Karpas-422 (cell line): ENCODE measurements at regions not wholly inside any gene's neighbourhood (a gene's known extent, or its start where the extent isn't known, plus 50 kb on each side); places are given as distances from the start of the nearest gene placed in this dataset.

Experiments used
- DNase-seq: peaks from one replicate; pipeline ENCODE4 v3.0.0-alpha.2; 2015
- H2AFZ ChIP-seq: fragments of 200-600 bp; sonication (generic); 2 replicates; pipeline ENCODE4 v1.6.1; 2014; ENCODE audit warnings: antibody characterized with exemption, low read length, mixed read lengths
- H3K27ac ChIP-seq: fragments of 200-600 bp; sonication (generic); 2 replicates; pipeline ENCODE4 v1.5.1; 2014; ENCODE audit warnings: mild to moderate bottlenecking, low read length, moderate library complexity
- H3K27me3 ChIP-seq: fragments of 200-600 bp; sonication (generic); 2 replicates; pipeline ENCODE4 v1.6.1; 2014; ENCODE audit warnings: low read length, mixed read lengths
- H3K36me3 ChIP-seq: fragments of 200-600 bp; sonication (generic); 2 replicates; pipeline ENCODE4 v1.6.1; 2014; ENCODE audit warnings: low read length, mixed read lengths; ENCODE audit not compliant: insufficient read depth
- H3K4me1 ChIP-seq: fragments of 200-600 bp; sonication (generic); 2 replicates; pipeline ENCODE4 v1.6.1; 2014; ENCODE audit warnings: mild to moderate bottlenecking, low read length, mixed read lengths
- H3K4me2 ChIP-seq: fragments of 200-600 bp; sonication (generic); 2 replicates; pipeline ENCODE4 v1.6.1; 2014; ENCODE audit warnings: low read length, low read depth, mild to moderate bottlenecking; ENCODE audit not compliant: poor library complexity, severe bottlenecking
- H3K4me3 ChIP-seq: fragments of 200-600 bp; sonication (generic); 2 replicates; pipeline ENCODE4 v1.5.1; 2014; ENCODE audit warnings: mild to moderate bottlenecking, antibody characterized with exemption, low read length, mixed read lengths
- H3K79me2 ChIP-seq: fragments of 200-600 bp; sonication (generic); 2 replicates; pipeline ENCODE4 v1.6.1; 2014; ENCODE audit warnings: mild to moderate bottlenecking, low read length, mixed read lengths
- H3K9ac ChIP-seq: fragments of 200-600 bp; sonication (generic); 2 replicates; pipeline ENCODE4 v1.6.0; 2014; ENCODE audit warnings: low read length
- H3K9me2 ChIP-seq: fragments of 200-600 bp; sonication (generic), shearing (Covaris generic); replicated peaks from 2 replicates; pipeline ENCODE4 v1.6.0; 2014; ENCODE audit warnings: mild to moderate bottlenecking, low read length, moderate library complexity; ENCODE audit not compliant: insufficient read depth
- H3K9me3 ChIP-seq: fragments of 300-700, 200-600 bp; sonication (generic); 2 replicates; pipeline ENCODE4 v1.6.1; 2014; ENCODE audit warnings: low read length, mixed read lengths
- H4K20me1 ChIP-seq: fragments of 200-600 bp; sonication (generic); 2 replicates; pipeline ENCODE4 v1.6.1; 2014; ENCODE audit warnings: mild to moderate bottlenecking, antibody characterized with exemption, low read length, low read depth; ENCODE audit not compliant: insufficient read depth

DNA sequence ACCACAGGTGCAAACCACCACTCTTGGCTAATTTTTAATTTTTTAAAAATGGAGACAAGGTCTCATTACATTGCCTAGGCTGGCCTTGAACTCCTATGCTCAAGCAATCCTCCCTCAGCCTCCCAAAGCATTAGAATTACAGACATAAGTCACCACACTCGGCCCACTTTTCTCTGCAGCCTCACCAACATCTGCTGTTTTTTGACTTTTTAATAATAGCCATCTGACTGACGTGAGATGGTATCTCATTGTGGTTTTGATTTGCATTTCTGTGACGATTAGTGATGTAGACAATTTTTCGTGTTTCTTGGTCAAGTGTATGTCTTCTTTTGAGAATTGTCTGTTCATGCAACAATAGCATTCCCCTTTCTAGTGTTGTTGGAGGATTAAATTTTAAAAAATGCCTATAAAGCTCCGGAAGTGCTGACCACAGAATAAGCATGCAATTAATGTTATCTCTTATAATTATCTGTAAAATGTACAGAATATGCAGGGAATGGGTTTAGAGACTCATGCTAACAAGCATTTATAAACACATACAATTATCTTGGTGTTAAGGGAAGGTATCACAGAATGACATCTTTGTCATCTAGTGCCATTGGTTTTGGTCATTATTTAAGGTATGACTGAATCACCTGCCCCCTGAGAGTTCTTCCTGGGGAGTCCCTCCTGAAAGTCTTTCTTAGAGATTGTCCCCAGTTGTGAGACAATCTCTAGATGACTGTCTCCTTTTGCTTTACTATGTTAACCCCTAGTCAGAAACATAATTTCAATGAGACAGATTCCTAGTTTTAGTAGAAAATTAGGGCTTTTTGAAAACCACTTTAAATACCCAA is 118.5 kb upstream of the SERTM1 start:
- Histone ChIP-seq H3K9me3 (no peaks in the 10 kb centered on the region), H3K27ac (no peak overlapping the region), H3K9me2 (no peaks in the 10 kb centered on the region), H2AFZ (no peak overlapping the region), H3K4me1 (peaks cover 25% of the 10 kb centered on the region), H3K4me3 (no peak overlapping the region), H3K36me3 (no peaks in the 10 kb centered on the region), H3K79me2 (no peaks in the 10 kb centered on the region), H4K20me1 (no peaks in the 10 kb centered on the region), H3K4me2 (no peak overlapping the region), H3K9ac (no peak overlapping the region), H3K27me3 (peaks cover 5% of the 10 kb centered on the region; the same call in 1 of the 2 replicates)
- DNase-seq = no peak

DNA sequence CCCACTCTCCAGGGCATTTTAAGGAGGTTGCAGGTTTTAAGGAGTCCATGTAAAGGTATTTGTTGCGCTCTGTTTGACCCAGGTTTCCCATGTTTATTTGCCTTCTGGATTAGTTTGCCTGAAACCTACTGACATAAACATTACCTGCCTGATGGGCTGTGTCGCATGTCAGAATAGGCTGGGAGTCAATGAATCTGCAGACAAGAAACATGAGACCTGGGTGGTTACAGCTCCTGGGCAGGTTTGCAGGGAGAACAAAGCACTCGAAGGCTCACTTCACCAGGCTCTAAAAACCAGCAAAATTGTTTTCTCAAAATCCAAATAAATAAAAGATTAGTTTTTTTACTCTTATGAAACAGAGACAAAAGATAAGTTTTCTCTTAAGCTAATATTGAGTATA is 114.4 kb upstream of the SERTM1 start:
- Histone ChIP-seq H4K20me1 (no peaks in the 10 kb centered on the region), H3K9me3 (no peaks in the 10 kb centered on the region), H3K4me1 (peaks cover 10% of the 10 kb centered on the region), H3K27me3 (peaks cover 5% of the 10 kb centered on the region; the same call in 1 of the 2 replicates), H3K27ac (no peak overlapping the region), H3K36me3 (no peaks in the 10 kb centered on the region), H3K4me3 (no peak overlapping the region), H3K79me2 (no peaks in the 10 kb centered on the region), H2AFZ (no peak overlapping the region), H3K9me2 (no peaks in the 10 kb centered on the region), H3K4me2 (no peak overlapping the region), H3K9ac (no peak overlapping the region)
- DNase-seq = no peak

DNA sequence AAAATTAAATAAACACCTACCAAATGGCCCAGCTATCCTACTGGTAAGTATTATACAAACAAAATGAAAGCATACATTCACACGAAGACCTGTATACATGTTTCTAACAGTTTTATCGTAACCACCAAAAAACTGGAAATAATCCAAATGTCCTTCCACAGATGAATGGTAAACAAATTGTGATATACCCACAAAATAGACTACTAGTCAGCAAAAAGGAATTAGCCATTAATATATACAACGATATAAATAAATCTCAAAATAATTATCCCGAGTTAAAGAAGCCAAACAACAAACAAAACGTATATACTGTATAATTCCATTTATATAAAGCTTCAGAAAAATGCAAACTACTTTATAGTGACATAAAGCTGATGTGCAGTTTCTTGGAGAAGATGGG is 106.3 kb upstream of the SERTM1 start:
- Histone ChIP-seq H3K4me1 (no peaks in the 10 kb centered on the region), H3K36me3 (no peaks in the 10 kb centered on the region), H3K4me3 (no peak overlapping the region), H3K9me3 (no peaks in the 10 kb centered on the region), H2AFZ (no peak overlapping the region), H3K27ac (no peak overlapping the region), H4K20me1 (no peaks in the 10 kb centered on the region), H3K4me2 (no peak overlapping the region), H3K79me2 (no peaks in the 10 kb centered on the region), H3K9me2 (no peaks in the 10 kb centered on the region), H3K27me3 (no peaks in the 10 kb centered on the region), H3K9ac (no peak overlapping the region)
- no peak for DNase-seq

DNA sequence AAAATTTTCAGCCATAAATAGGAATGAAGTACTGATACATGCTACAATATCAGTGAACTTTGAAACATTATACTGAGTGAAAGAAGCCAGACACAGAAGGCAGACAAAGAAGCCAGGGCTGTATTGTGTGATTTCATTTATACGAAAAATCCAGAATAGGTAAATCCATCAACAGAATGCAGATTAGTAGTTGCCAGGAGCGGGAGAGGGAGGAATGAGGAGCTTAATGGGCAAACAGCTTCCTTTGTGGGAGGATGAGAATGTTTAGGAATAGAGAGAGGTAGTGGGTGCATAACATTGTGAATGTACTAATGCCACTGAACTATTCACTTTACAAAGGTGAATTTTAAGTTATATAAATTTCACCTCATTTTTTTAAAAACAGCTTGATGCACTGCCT is 103.3 kb upstream of the SERTM1 start:
- no peaks in the 10 kb centered on the region for H3K79me2 ChIP-seq
- peaks cover 5% of the 10 kb centered on the region; the same call in 1 of the 2 replicates for H3K4me1 ChIP-seq
- no peaks in the 10 kb centered on the region for H3K36me3 ChIP-seq
- DNase-seq = no peak
- no peak overlapping the region for H2AFZ ChIP-seq
- no peaks in the 10 kb centered on the region for H4K20me1 ChIP-seq
- no peaks in the 10 kb centered on the region for H3K27me3 ChIP-seq
- no peaks in the 10 kb centered on the region for H3K9me3 ChIP-seq
- H3K9me2 ChIP-seq = no peaks in the 10 kb centered on the region
- no peak overlapping the region for H3K4me3 ChIP-seq
- H3K27ac ChIP-seq = no peak overlapping the region
- no peak overlapping the region for H3K4me2 ChIP-seq
- no peak overlapping the region for H3K9ac ChIP-seq

DNA sequence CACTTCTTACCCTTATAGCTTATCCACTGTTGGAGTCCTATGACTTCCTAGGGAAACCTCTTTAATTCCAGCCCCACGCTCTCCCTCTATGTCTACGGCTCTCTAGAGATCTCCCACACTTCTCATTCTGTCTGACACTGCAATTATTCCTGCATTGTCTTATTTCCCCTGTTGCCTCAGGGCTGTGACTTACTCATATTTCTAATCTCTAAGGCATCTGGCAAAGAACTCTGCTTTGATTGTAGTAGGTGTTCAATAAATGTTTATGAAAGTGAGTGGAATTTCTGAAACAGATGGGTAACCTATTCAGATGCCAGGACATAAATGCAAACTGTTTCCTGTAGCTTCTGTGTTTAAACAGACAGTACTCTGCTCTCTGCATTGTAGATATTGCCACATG is 102.4 kb upstream of the SERTM1 start:
- H3K36me3 ChIP-seq = no peaks in the 10 kb centered on the region
- no peaks in the 10 kb centered on the region for H4K20me1 ChIP-seq
- no peaks in the 10 kb centered on the region for H3K9me2 ChIP-seq

DNA sequence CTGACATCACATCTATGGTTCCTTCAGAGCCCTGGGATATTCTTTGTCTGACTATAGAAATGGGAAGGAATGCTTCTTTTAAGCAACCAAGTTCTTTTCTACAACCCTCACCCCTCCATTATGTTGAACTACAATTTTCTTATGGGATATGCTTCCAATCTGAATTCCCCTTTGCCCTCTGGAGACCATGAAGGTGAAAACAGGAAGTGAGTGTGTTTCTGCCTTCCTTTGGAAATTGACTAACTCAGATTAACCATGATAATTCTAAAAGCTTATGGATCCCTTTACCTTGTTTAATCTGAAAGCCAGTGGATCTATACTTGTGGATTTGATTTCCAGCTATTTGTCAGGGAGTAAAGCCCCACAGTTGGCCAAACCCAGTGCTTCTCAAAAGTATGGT is 90.8 kb upstream of the SERTM1 start:
- H3K79me2 ChIP-seq = no peaks in the 10 kb centered on the region
- no peaks in the 10 kb centered on the region for H3K27me3 ChIP-seq
- no peaks in the 10 kb centered on the region for H3K4me1 ChIP-seq
- H3K9ac ChIP-seq = no peak overlapping the region
- H3K27ac ChIP-seq = no peak overlapping the region
- no peaks in the 10 kb centered on the region for H3K36me3 ChIP-seq
- no peaks in the 10 kb centered on the region for H3K9me3 ChIP-seq
- H3K9me2 ChIP-seq = no peaks in the 10 kb centered on the region
- no peak overlapping the region for H2AFZ ChIP-seq
- H3K4me2 ChIP-seq = no peak overlapping the region
- H4K20me1 ChIP-seq = no peaks in the 10 kb centered on the region
- no peak for DNase-seq
- no peak overlapping the region for H3K4me3 ChIP-seq

More for the DNA sequence above, 102.4 kb upstream of the SERTM1 start:
- Histone ChIP-seq H3K4me2 (no peak overlapping the region), H3K9me3 (no peaks in the 10 kb centered on the region), H3K27me3 (no peaks in the 10 kb centered on the region), H3K27ac (no peak overlapping the region), H3K9ac (no peak overlapping the region), H2AFZ (no peak overlapping the region), H3K79me2 (no peaks in the 10 kb centered on the region), H3K4me1 (peaks cover 5% of the 10 kb centered on the region; the same call in 1 of the 2 replicates), H3K4me3 (no peak overlapping the region)
- no peak for DNase-seq

DNA sequence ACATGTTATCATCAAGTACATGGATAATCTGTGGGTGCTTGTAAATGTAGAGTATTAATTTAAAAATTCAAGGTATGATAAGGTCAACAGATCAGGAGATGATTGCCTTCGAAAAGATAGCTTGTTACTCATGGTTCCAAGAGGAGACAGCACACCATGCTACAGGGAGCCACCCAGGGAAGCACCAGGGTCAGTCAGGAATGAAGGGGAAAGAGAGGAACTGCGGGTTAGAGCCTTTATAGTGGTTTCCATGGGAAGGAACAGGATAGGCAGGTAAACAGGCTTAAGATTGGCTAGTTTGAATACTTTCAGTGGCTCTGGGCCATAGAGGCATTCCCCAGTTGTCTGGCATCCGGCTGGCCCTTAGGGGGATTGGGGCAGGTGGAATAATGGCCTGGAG is 74.2 kb upstream of the SERTM1 start:
- no peak overlapping the region for H3K4me2 ChIP-seq
- H3K4me1 ChIP-seq = no peaks in the 10 kb centered on the region
- H3K79me2 ChIP-seq = no peaks in the 10 kb centered on the region
- no peaks in the 10 kb centered on the region for H3K36me3 ChIP-seq
- H3K27ac ChIP-seq = no peak overlapping the region
- no peaks in the 10 kb centered on the region for H3K9me3 ChIP-seq
- H4K20me1 ChIP-seq = no peaks in the 10 kb centered on the region
- no peak overlapping the region for H3K4me3 ChIP-seq
- DNase-seq = no peak
- no peak overlapping the region for H3K9ac ChIP-seq
- H3K9me2 ChIP-seq = no peaks in the 10 kb centered on the region
- H2AFZ ChIP-seq = no peak overlapping the region
- H3K27me3 ChIP-seq = no peaks in the 10 kb centered on the region

DNA sequence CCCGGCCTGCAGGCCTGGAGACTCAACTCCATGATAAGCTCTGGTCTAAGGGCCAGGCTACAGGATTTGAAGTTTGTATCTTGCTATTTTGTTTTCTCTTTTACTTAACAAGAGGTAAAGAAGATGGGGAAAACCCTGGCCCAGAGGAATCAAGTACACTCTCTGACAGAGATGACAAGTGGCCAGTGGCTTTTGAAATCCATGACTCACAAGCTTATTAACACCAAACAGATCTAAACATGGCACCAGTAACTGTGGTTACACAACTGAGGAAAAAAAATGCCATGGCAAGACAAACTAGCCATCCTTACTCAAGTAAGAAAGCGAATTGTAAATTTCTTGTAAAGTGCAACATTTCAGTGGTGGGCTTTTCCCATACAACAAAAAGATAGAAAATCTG is 72.6 kb upstream of the SERTM1 start:
- no peak for DNase-seq
- H4K20me1 ChIP-seq = no peaks in the 10 kb centered on the region

More for the DNA sequence above, 72.6 kb upstream of the SERTM1 start:
- Histone ChIP-seq H3K9me2 (no peaks in the 10 kb centered on the region), H3K4me1 (no peaks in the 10 kb centered on the region), H3K9ac (no peak overlapping the region), H3K4me3 (no peak overlapping the region), H3K9me3 (no peaks in the 10 kb centered on the region), H2AFZ (no peak overlapping the region), H3K79me2 (no peaks in the 10 kb centered on the region), H3K4me2 (no peak overlapping the region), H3K27me3 (no peaks in the 10 kb centered on the region), H3K36me3 (no peaks in the 10 kb centered on the region), H3K27ac (no peak overlapping the region)
